ENCODE measurements at regions not wholly inside any gene's neighbourhood (a gene's known extent, or its start where the extent isn't known, plus 50 kb on each side); places are given as distances from the start of the nearest gene placed in this dataset.
"Not testable (repeated sequence)": the region's sequence is repeated elsewhere in the genome, so short reads cannot be mapped to it uniquely, and the experiment has no call there.

DNA sequence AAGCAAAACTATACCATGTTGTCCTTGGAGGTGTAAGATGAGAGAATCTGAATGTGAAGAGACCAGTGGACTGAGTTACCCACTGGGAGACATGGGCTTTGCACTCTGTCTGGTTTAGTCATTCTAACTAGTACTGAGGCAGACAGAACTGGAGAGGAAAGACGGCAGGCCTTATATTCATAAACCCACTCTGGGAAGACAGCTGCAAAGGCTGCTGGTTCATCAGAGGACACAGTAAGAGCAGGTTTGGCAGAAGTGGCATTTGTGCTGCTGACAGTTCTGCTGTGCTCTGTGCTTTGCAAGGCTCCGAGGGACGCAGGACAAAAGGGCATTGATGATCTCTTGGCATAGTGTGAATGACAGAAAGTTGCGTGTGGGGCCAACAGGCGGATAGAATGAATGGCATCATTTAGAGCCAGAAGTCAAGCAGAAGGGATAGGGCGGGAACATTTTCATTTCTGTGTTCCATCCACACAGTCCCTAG lies 142.3 kb upstream of the TENT5A start:
- no peak for DNase-seq (ENCODE audit: low spot score)
- TF ChIP-seq, protein P1, sequence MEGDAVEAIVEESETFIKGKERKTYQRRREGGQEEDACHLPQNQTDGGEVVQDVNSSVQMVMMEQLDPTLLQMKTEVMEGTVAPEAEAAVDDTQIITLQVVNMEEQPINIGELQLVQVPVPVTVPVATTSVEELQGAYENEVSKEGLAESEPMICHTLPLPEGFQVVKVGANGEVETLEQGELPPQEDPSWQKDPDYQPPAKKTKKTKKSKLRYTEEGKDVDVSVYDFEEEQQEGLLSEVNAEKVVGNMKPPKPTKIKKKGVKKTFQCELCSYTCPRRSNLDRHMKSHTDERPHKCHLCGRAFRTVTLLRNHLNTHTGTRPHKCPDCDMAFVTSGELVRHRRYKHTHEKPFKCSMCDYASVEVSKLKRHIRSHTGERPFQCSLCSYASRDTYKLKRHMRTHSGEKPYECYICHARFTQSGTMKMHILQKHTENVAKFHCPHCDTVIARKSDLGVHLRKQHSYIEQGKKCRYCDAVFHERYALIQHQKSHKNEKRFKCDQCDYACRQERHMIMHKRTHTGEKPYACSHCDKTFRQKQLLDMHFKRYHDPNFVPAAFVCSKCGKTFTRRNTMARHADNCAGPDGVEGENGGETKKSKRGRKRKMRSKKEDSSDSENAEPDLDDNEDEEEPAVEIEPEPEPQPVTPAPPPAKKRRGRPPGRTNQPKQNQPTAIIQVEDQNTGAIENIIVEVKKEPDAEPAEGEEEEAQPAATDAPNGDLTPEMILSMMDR (IDR thresholded peaks at IDR 0.05; ENCODE audit: extremely low read depth, missing control alignments) = no peak

- no peak for DNase-seq (ENCODE audit: low spot score)
- TF ChIP-seq, protein P1 (IDR thresholded peaks at IDR 0.05; ENCODE audit: extremely low read depth, missing control alignments) = no peak
Observed at GRCh38 chr6:81894306-81894705, 141.8 kb upstream of the TENT5A start.

GRCh38 chr6:81892891-81893290 lies 140.4 kb upstream of the TENT5A start:
- TF ChIP-seq, protein P1 (IDR thresholded peaks at IDR 0.05; ENCODE audit: extremely low read depth, missing control alignments) = no peak
- DNase-seq (ENCODE audit: low spot score) = no peak

DNA sequence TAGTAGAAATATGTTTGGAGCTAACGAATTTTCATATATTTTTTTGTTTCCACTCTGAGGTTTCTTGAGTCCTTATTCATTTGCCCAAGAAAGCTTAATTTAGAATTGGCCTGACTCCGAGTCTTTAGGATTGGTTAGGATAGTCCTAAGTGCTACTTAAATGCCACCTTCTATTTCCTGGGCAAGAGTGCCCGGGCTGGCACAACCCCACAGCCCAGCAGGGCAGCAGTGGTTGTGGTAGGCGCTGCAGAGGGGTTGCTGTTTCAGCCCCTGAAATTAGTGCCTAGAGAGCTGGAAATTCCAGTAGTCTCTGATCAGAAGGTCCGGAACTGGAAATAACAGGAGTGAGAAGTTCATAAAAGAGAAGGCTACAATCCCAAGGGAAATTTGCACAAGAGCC lies 139.4 kb upstream of the TENT5A start:
- TF ChIP-seq, protein P1 (IDR thresholded peaks at IDR 0.05; ENCODE audit: extremely low read depth, missing control alignments) = no peak
- DNase-seq (ENCODE audit: low spot score) = no peak

- no peak for DNase-seq (ENCODE audit: low spot score)
- TF ChIP-seq, protein P1 (IDR thresholded peaks at IDR 0.05; ENCODE audit: extremely low read depth, missing control alignments) = no peak
Observed at GRCh38 chr6:81890846-81891245, 138.4 kb upstream of the TENT5A start.

- TF ChIP-seq, protein P1 (IDR thresholded peaks at IDR 0.05; ENCODE audit: extremely low read depth, missing control alignments) = no peak
Observed at GRCh38 chr6:81889377-81890053, 137.0 kb upstream of the TENT5A start.

DNA sequence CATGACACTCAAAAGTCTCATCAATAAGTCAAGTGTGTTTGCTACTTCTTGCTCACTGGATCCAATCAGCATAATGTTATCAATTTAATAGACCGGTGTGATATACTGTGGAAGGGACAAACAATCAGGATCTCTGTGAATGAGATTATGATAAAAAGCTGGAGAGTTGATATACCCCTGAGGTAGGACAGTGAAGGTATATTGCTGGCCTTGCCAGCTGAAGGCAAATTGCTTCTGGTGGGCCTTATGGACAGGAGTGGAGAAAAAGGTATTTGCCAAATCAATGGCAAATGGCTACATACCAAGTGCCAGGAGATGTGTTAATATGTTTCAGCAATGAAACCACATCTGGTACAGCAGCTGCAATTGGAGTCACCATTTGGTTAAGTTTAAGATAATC lies 134.4 kb upstream of the TENT5A start:
- not testable (repeated sequence) for DNase-seq (ENCODE audit: low spot score)

More at GRCh38 chr6:81889377-81890053, 137.0 kb upstream of the TENT5A start:
- no peak for DNase-seq (ENCODE audit: low spot score)

- TF ChIP-seq, protein P1 (IDR thresholded peaks at IDR 0.05; ENCODE audit: extremely low read depth, missing control alignments) = no peak
- DNase-seq (ENCODE audit: low spot score) = no peak
Observed at GRCh38 chr6:81886157-81886556, 133.7 kb upstream of the TENT5A start.

All from GM20000 (cell line).